Kidney (tissue), 13 donors: ENCODE measurements at regions not wholly inside any gene's neighbourhood (a gene's known extent, or its start where the extent isn't known, plus 50 kb on each side); places are given as distances from the start of the nearest gene placed in this dataset.

Experiments
- DNase-seq, 5 donors: peaks; one replicate each; pipeline ENCODE4 v3.0.0-alpha.2; 2013 to 2020
- FAIRE-seq: peaks from 2 replicates; lab custom pipeline; 2012; peaks lifted over from hg19 to GRCh38; lab: Jason Lieb, UNC
- H3K27ac ChIP-seq, 2 donors: one replicate each; pipeline ENCODE4 v1.7.0; 2013; ENCODE audit warnings: low read depth in 2 of 2, low read length in 2 of 2, inconsistent platforms in 1 of 2
- H3K27me3 ChIP-seq: one replicate; pipeline ENCODE4 v1.7.1; 2013; ENCODE audit warnings: low read length, inconsistent platforms; ENCODE audit not compliant: control insufficient read depth, insufficient read depth
- H3K36me3 ChIP-seq, 3 donors: one replicate each; pipeline versions ENCODE4 v1.7.0 to v1.7.1; 2013; ENCODE audit warnings: low read length in 3 of 3, control low read depth in 1 of 3, inconsistent platforms in 1 of 3; ENCODE audit not compliant: insufficient read depth in 3 of 3, control insufficient read depth in 2 of 3
- H3K4me1 ChIP-seq, 3 donors: one replicate each; pipeline versions ENCODE4 v1.7.0 to v1.7.1; 2013; ENCODE audit warnings: low read length in 3 of 3, inconsistent platforms in 1 of 3, low read depth in 1 of 3; ENCODE audit not compliant: control insufficient read depth in 2 of 3, insufficient read depth in 2 of 3
- H3K4me3 ChIP-seq, 3 donors: one replicate each; pipeline versions ENCODE4 v1.7.0 to v1.8.1; 2013; ENCODE audit warnings: low read length in 3 of 3, control low read depth in 1 of 3, inconsistent platforms in 1 of 3
- H3K9ac ChIP-seq, 3 donors: one replicate each; pipeline versions ENCODE4 v1.7.0 to v1.7.1; 2013; ENCODE audit warnings: low read length in 3 of 3, control low read depth in 1 of 3, inconsistent platforms in 1 of 3
- H3K9me3 ChIP-seq, 3 donors: one replicate each; pipeline versions ENCODE4 v1.7.0 to v1.7.1; 2013; ENCODE audit warnings: low read length in 3 of 3, control low read depth in 1 of 3, inconsistent platforms in 1 of 3; ENCODE audit not compliant: control insufficient read depth in 2 of 3, insufficient read depth in 1 of 3
- CTCF ChIP-seq: IDR thresholded peaks from 3 replicates; pipeline ENCODE4 v1.5.1; 2012; ENCODE audit warnings: mild to moderate bottlenecking, moderate library complexity, borderline replicate concordance; ENCODE audit not compliant: insufficient read depth; ENCODE audit errors: extremely low read depth
- intact Hi-C: fragments of 100-400 bp; cut with DNase I; formaldehyde crosslinking; loops from one replicate; pipeline ENCODE4 v1.11.1; 2022
- donor health status: control.
- donor health status: control.
- donor health status: control.
- donor health status: control.
- donor health status: control.
- donor health status: DM: yes; HTN: yes; CAD: no.
- donor health status: Normal renal cell carcinoma (clear cell type).

GRCh38 chr18:55078303-55078932, 119.2 kb upstream of the CCDC68 start:
- intact Hi-C loops: no loop called here
- DNase-seq (peak in 2 of 5 donors; percentile 45 to 74), FAIRE-seq (no peak)
- Histone ChIP-seq H3K4me1 (peaks cover 0 to 3% (median 0%) of the 10 kb centered on the region in 3 donors), H3K4me3 (no peak overlapping the region), H3K36me3 (no peaks in the 10 kb centered on the region), H3K27me3 (no peaks in the 10 kb centered on the region), H3K9me3 (no peaks in the 10 kb centered on the region), H3K9ac (no peak overlapping the region), H3K27ac (peak overlapping the region in 1 of 2 donors; percentile 18)
- no peak for TF ChIP-seq CTCF

DNA sequence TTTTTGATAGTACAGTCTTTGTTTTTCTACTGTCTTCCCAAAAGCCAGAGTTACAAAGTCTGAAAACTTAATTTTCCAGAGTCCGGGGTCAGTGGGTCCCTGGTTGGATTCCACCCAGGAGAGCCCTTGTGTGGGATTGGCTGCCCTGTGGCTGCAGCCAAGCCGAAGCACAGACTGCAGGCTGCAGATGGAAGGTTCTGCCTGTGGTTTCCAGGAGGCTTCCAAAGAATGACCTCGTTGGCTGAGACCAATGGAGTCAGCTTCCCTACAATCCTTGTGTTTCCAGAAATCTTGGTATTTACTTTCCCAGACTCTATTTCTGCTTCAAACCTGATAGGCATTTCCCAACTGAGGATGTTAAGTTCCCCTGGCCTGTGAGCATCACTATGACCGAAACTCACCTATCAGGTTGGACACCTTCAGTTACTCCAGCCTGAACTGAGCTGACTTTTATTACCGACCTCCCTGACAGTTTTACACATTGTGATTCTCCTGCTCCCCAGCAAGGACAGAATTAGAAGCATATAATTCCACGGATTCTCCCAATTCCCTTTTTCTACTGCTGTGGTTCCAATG, 117.5 kb upstream of the CCDC68 start:
- H3K4me3 ChIP-seq: no peak overlapping the region
- H3K27ac ChIP-seq: no peak overlapping the region
- H3K4me1 ChIP-seq: peaks cover 0 to 3% (median 0%) of the 10 kb centered on the region in 3 donors
- H3K36me3 ChIP-seq: no peaks in the 10 kb centered on the region
- no peaks in the 10 kb centered on the region for H3K27me3 ChIP-seq
- FAIRE-seq (no peak), DNase-seq (no peak)
- no peaks in the 10 kb centered on the region for H3K9me3 ChIP-seq
- intact Hi-C loops: no loop called here
- no peak overlapping the region for H3K9ac ChIP-seq
- TF ChIP-seq CTCF: no peak

DNA sequence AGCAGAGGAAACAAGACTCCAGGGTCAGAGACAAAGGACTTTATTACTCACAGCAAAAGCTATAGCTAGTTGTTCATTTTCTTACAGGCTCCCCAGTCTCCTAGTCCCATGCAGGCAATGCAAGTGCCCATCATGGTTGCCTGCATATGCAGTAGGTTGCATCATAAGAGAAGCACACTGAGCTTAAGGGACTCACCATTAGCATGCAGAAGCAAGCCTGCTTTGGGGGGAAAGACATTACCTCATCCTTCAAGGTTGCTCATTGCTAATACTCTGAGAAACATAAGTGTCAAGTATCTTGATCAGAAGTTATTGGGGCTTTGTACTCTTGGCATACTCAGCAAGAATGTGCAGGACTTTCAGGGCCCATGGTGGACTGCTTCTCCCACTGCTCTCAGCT, 114.6 kb upstream of the CCDC68 start:
- no peak for TF ChIP-seq CTCF
- intact Hi-C loops: no loop called here
- FAIRE-seq: no peak
- Histone ChIP-seq H3K4me3 (no peak overlapping the region), H3K4me1 (no peaks in the 10 kb centered on the region), H3K36me3 (no peaks in the 10 kb centered on the region), H3K9ac (no peak overlapping the region), H3K27ac (no peak overlapping the region), H3K9me3 (no peaks in the 10 kb centered on the region), H3K27me3 (no peaks in the 10 kb centered on the region)
- no peak for DNase-seq
